GM23248 (cell line): ENCODE measurements at regions not wholly inside any gene's neighbourhood (a gene's known extent, or its start where the extent isn't known, plus 50 kb on each side); places are given as distances from the start of the nearest gene placed in this dataset.

Experiments
- DNase-seq: peaks from one replicate; pipeline ENCODE4 v3.0.0-alpha.2; 2015
- H2AFZ ChIP-seq: fragments of 200-600 bp; sonication (generic); 2 replicates; pipeline ENCODE4 v1.6.1; 2016; ENCODE audit warnings: antibody characterized with exemption
- H3F3A ChIP-seq: fragments of 200-600 bp; sonication (generic); 2 replicates; pipeline ENCODE4 v1.6.1; 2016; ENCODE audit warnings: mild to moderate bottlenecking, antibody characterized with exemption, mixed run types; ENCODE audit not compliant: insufficient read depth
- H3K27ac ChIP-seq: fragments of 200-600 bp; sonication (generic); 2 replicates; pipeline ENCODE4 v1.5.1; 2016; ENCODE audit warnings: mild to moderate bottlenecking
- H3K27me3 ChIP-seq: fragments of 200-600 bp; sonication (generic); replicated peaks from 2 replicates; pipeline ENCODE4 v1.6.1; 2016; ENCODE audit warnings: mild to moderate bottlenecking; ENCODE audit not compliant: insufficient read depth
- H3K36me3 ChIP-seq: fragments of 200-600 bp; sonication (generic); 2 replicates; pipeline ENCODE4 v1.6.1; 2016; ENCODE audit warnings: low read depth, mild to moderate bottlenecking
- H3K4me1 ChIP-seq: fragments of 200-600 bp; sonication (generic); 2 replicates; pipeline ENCODE4 v1.6.1; 2016; ENCODE audit warnings: mild to moderate bottlenecking; ENCODE audit not compliant: insufficient read depth
- H3K4me2 ChIP-seq: fragments of 200-600 bp; sonication (generic); one replicate; pipeline ENCODE4 v1.6.1; 2016; ENCODE audit warnings: mild to moderate bottlenecking; ENCODE audit not compliant: unreplicated experiment
- H3K4me3 ChIP-seq: fragments of 200-600 bp; sonication (generic); 2 replicates; pipeline ENCODE4 v1.5.1; 2016; ENCODE audit warnings: mild to moderate bottlenecking
- H3K79me2 ChIP-seq: fragments of 200-600 bp; sonication (generic); 2 replicates; pipeline ENCODE4 v1.6.1; 2016; ENCODE audit warnings: mild to moderate bottlenecking; ENCODE audit not compliant: insufficient read depth
- H3K9ac ChIP-seq: fragments of 200-600 bp; sonication (generic); 2 replicates; pipeline ENCODE4 v1.6.1; 2016; ENCODE audit warnings: mild to moderate bottlenecking
- H3K9me2 ChIP-seq: fragments of 200-600 bp; sonication (generic); 2 replicates; pipeline ENCODE4 v1.6.1; 2016; ENCODE audit warnings: mixed run types, mild to moderate bottlenecking, moderate library complexity; ENCODE audit not compliant: insufficient read depth
- H3K9me3 ChIP-seq: fragments of 200-600 bp; sonication (generic); one replicate; pipeline ENCODE4 v1.6.1; 2017; ENCODE audit warnings: low read depth
- H4K20me1 ChIP-seq: fragments of 200-600 bp; sonication (generic); 2 replicates; pipeline ENCODE4 v1.6.0; 2016; ENCODE audit not compliant: insufficient read depth
- EZH2 ChIP-seq: fragments of 200-600 bp; sonication (generic); IDR thresholded peaks from 2 replicates; pipeline ENCODE4 v1.6.1; 2018; ENCODE audit warnings: antibody characterized with exemption, mild to moderate bottlenecking; ENCODE audit not compliant: insufficient read depth, poor library complexity, severe bottlenecking
- EZH2phosphoT487 ChIP-seq: fragments of 200-600 bp; sonication (generic); IDR thresholded peaks from 2 replicates; pipeline ENCODE4 v1.6.1; 2018; ENCODE audit warnings: antibody characterized with exemption, moderate library complexity, mild to moderate bottlenecking, low read depth; ENCODE audit not compliant: insufficient read depth
- WGBS, 2 experiments: methylation state at CpG; one replicate each; pipeline ENCODE4 v1.1.6; 2015 to 2017; ENCODE audit warnings: low lambda C conversion rate in 2 of 2, low coverage in 1 of 2; ENCODE audit errors: missing lambda C conversion rate in 2 of 2; 5-methylcytosine and 5-hydroxymethylcytosine counted together
- in situ Hi-C: fragments of 300-500 bp; cut with MboI; formaldehyde crosslinking; loops from 2 replicates; pipeline ENCODE4 v1.15.0; 2020

GRCh38 chr3:193882091-193882490 is 253.9 kb upstream of the HES1 start:
- Histone ChIP-seq H3K9me3 (no peaks in the 10 kb centered on the region), H3K27ac (no peak overlapping the region), H3F3A (no peaks in the 10 kb centered on the region), H4K20me1 (no peaks in the 10 kb centered on the region), H2AFZ (no peak overlapping the region), H3K9me2 (no peaks in the 10 kb centered on the region), H3K4me3 (no peak overlapping the region), H3K79me2 (no peaks in the 10 kb centered on the region), H3K4me2 (no peak overlapping the region), H3K36me3 (no peaks in the 10 kb centered on the region), H3K9ac (no peak overlapping the region), H3K27me3 (peaks cover 16% of the 10 kb centered on the region), H3K4me1 (no peaks in the 10 kb centered on the region)
- DNase-seq, result no peak
- TF ChIP-seq EZH2, result no peak
- TF ChIP-seq EZH2phosphoT487, result no peak
- in situ Hi-C loops, result no loop called here
- 67 to 73% methylated on average over 6 of the region's 6 CpGs for WGBS, 2 experiments

GRCh38 chr3:193883551-193883950 is 252.4 kb upstream of the HES1 start:
- no peaks in the 10 kb centered on the region for H3K36me3 ChIP-seq
- DNase-seq, result no peak

GRCh38 chr3:193884027-193884426 is 251.9 kb upstream of the HES1 start:
- Histone ChIP-seq H3K4me1 (no peaks in the 10 kb centered on the region), H3F3A (no peaks in the 10 kb centered on the region), H3K36me3 (no peaks in the 10 kb centered on the region), H3K9me3 (no peaks in the 10 kb centered on the region), H4K20me1 (no peaks in the 10 kb centered on the region), H2AFZ (no peak overlapping the region), H3K27ac (no peak overlapping the region), H3K9me2 (no peaks in the 10 kb centered on the region), H3K79me2 (no peaks in the 10 kb centered on the region), H3K4me2 (no peak overlapping the region), H3K9ac (no peak overlapping the region), H3K4me3 (no peak overlapping the region), H3K27me3 (peaks cover 14% of the 10 kb centered on the region)
- in situ Hi-C loops, result no loop called here
- 74 to 79% methylated on average over 7 of the region's 7 CpGs for WGBS, 2 experiments
- DNase-seq, result no peak
- TF ChIP-seq EZH2 (no peak), EZH2phosphoT487 (no peak)

More at GRCh38 chr3:193883551-193883950, 252.4 kb upstream of the HES1 start:
- Histone ChIP-seq H3K27ac (no peak overlapping the region), H4K20me1 (no peaks in the 10 kb centered on the region), H3K9me2 (no peaks in the 10 kb centered on the region), H3K4me3 (no peak overlapping the region), H3F3A (no peaks in the 10 kb centered on the region), H3K79me2 (no peaks in the 10 kb centered on the region), H3K9me3 (no peaks in the 10 kb centered on the region), H3K4me2 (no peak overlapping the region), H3K9ac (no peak overlapping the region), H2AFZ (no peak overlapping the region), H3K4me1 (no peaks in the 10 kb centered on the region), H3K27me3 (peaks cover 14% of the 10 kb centered on the region)
- no peak for TF ChIP-seq EZH2
- no peak for TF ChIP-seq EZH2phosphoT487
- in situ Hi-C loops, result no loop called here
- 47 to 52% methylated on average over 3 of the region's 3 CpGs for WGBS, 2 experiments

GRCh38 chr3:193884652-193885051 is 251.3 kb upstream of the HES1 start:
- Histone ChIP-seq H3K27me3 (peaks cover 14% of the 10 kb centered on the region), H2AFZ (no peak overlapping the region), H3K9me3 (no peaks in the 10 kb centered on the region), H3F3A (no peaks in the 10 kb centered on the region), H3K4me3 (no peak overlapping the region), H3K9me2 (no peaks in the 10 kb centered on the region), H3K36me3 (no peaks in the 10 kb centered on the region), H4K20me1 (no peaks in the 10 kb centered on the region), H3K27ac (no peak overlapping the region), H3K79me2 (no peaks in the 10 kb centered on the region), H3K9ac (no peak overlapping the region), H3K4me1 (no peaks in the 10 kb centered on the region), H3K4me2 (no peak overlapping the region)
- no peak for TF ChIP-seq EZH2phosphoT487
- TF ChIP-seq EZH2, result no peak
- WGBS, 2 experiments, result 7 to 13% methylated on average over 4 of the region's 4 CpGs
- in situ Hi-C loops, result no loop called here
- DNase-seq, result peak; percentile 9

- no peak for TF ChIP-seq EZH2phosphoT487
- no peak for TF ChIP-seq EZH2
- Histone ChIP-seq H3K27me3 (peaks cover 14% of the 10 kb centered on the region), H2AFZ (no peak overlapping the region), H3K4me3 (no peak overlapping the region), H3F3A (no peaks in the 10 kb centered on the region), H3K27ac (no peak overlapping the region), H3K9me2 (no peaks in the 10 kb centered on the region), H3K4me2 (no peak overlapping the region), H3K9me3 (no peaks in the 10 kb centered on the region), H3K79me2 (no peaks in the 10 kb centered on the region), H3K9ac (no peak overlapping the region), H4K20me1 (no peaks in the 10 kb centered on the region), H3K4me1 (no peaks in the 10 kb centered on the region), H3K36me3 (no peaks in the 10 kb centered on the region)
- WGBS, 2 experiments, result 82 to 83% methylated on average over 6 of the region's 6 CpGs
- no peak for DNase-seq
- in situ Hi-C loops, result no loop called here
Measured at GRCh38 chr3:193885832-193886231, 250.1 kb upstream of the HES1 start.
